GM12875 (cell line): ENCODE measurements at regions not wholly inside any gene's neighbourhood (a gene's known extent, or its start where the extent isn't known, plus 50 kb on each side); places are given as distances from the start of the nearest gene placed in this dataset.

Experiments used
- H3K4me3 ChIP-seq: one replicate; pipeline ENCODE4 v1.5.1; 2011; ENCODE audit warnings: low read depth, low read length, control low read depth
- CTCF ChIP-seq: IDR thresholded peaks from 2 replicates; pipeline ENCODE4 v1.5.1; 2011; ENCODE audit warnings: low read depth, mild to moderate bottlenecking, control low read depth, inconsistent platforms, low read length, moderate library complexity, borderline replicate concordance; ENCODE audit not compliant: insufficient read depth

GRCh38 chr2:81942876-81943275, 1638.3 kb upstream of the LRRTM1 start:
- TF ChIP-seq CTCF, result no peak
- no peak overlapping the region for H3K4me3 ChIP-seq

- no peak for TF ChIP-seq CTCF
- H3K4me3 ChIP-seq, result no peak overlapping the region
Observed at GRCh38 chr2:81942136-81942680, 1637.7 kb upstream of the LRRTM1 start.

- no peak for TF ChIP-seq CTCF
- H3K4me3 ChIP-seq, result no peak overlapping the region
Observed at GRCh38 chr2:81940266-81940955, 1635.9 kb upstream of the LRRTM1 start.

- no peak overlapping the region for H3K4me3 ChIP-seq
- no peak for TF ChIP-seq CTCF
Observed at GRCh38 chr2:81937944-81938343, 1633.4 kb upstream of the LRRTM1 start.

GRCh38 chr2:81903534-81903933, 1599.0 kb upstream of the LRRTM1 start:
- TF ChIP-seq CTCF, result no peak
- H3K4me3 ChIP-seq, result no peak overlapping the region

GRCh38 chr2:81901017-81901416, 1596.5 kb upstream of the LRRTM1 start:
- no peak for TF ChIP-seq CTCF
- H3K4me3 ChIP-seq, result no peak overlapping the region

GRCh38 chr2:81895620-81896250, 1591.2 kb upstream of the LRRTM1 start:
- H3K4me3 ChIP-seq, result no peak overlapping the region
- TF ChIP-seq CTCF, result no peak
